Esophagus squamous epithelium (tissue), 5 donors: ENCODE measurements at regions not wholly inside any gene's neighbourhood (a gene's known extent, or its start where the extent isn't known, plus 50 kb on each side); places are given as distances from the start of the nearest gene placed in this dataset.
A peak's percentile ranks its signal among the peaks of the same experiment; 100 is the strongest.

Experiments
- DNase-seq: peaks from one replicate; lab custom pipeline; 2025; lab: John Stamatoyannopoulos, UW
- H3K27ac ChIP-seq, 4 donors: fragments of 200-600 bp; sonication (generic); one replicate each; pipeline ENCODE4 v1.5.1; 2016 to 2019; ENCODE audit warnings: mild to moderate bottlenecking in 1 of 4
- H3K27me3 ChIP-seq, 4 donors: fragments of 200-600 bp; sonication (generic); 1 replicate in 3 of 4; 2 replicates in 1 of 4; pipeline versions ENCODE4 v1.5.1 to v1.6.0; 2017 to 2021; ENCODE audit warnings: antibody characterized with exemption in 1 of 4
- H3K36me3 ChIP-seq, 3 donors: fragments of 200-600 bp; sonication (generic); one replicate each; pipeline ENCODE4 v1.5.1; 2016 to 2019
- H3K4me1 ChIP-seq, 3 donors: fragments of 200-600 bp; sonication (generic); one replicate each; pipeline ENCODE4 v1.5.1; 2017 to 2019
- H3K4me3 ChIP-seq, 4 donors: fragments of 200-600 bp; sonication (generic); 1 replicate in 3 of 4; 2 replicates in 1 of 4; pipeline ENCODE4 v1.5.1; 2016 to 2019; ENCODE audit warnings: mild to moderate bottlenecking in 2 of 4, moderate library complexity in 1 of 4
- H3K9me3 ChIP-seq, 3 donors: fragments of 200-600 bp; sonication (generic); one replicate each; pipeline ENCODE4 v1.5.1; 2016 to 2019
- CTCF ChIP-seq, 6 experiments: fragments of 450-650 bp in 4 of 6; fragments of 200-600 bp in 2 of 6; sonication (generic) in 2 of 6; IDR thresholded peaks; one replicate each; pipeline ENCODE4 v1.5.1; 2016 to 2019; ENCODE audit warnings: antibody characterized with exemption in 6 of 6, mild to moderate bottlenecking in 4 of 6, moderate library complexity in 4 of 6
- POLR2A ChIP-seq, 4 donors: fragments of 450-650 bp; IDR thresholded peaks; one replicate each; pipeline ENCODE4 v1.6.1; 2017; ENCODE audit warnings: antibody characterized with exemption in 4 of 4, mild to moderate bottlenecking in 4 of 4, moderate library complexity in 3 of 4
- WGBS, 2 donors: methylation state at CpG; one replicate each; pipeline ENCODE4 v1.1.5; 2018; 5-methylcytosine and 5-hydroxymethylcytosine counted together
- intact Hi-C: fragments of 100-400 bp; cut with DNase I; formaldehyde crosslinking; loops from one replicate; pipeline ENCODE4 v1.15.0; 2022
- donor health status: DM: yes; HTN: yes; CAD: no.

- DNase-seq = no peak
Measured at GRCh38 chr6:166739117-166739975, 112.3 kb upstream of the RPS6KA2 start.

GRCh38 chr6:166738386-166739116, 111.5 kb upstream of the RPS6KA2 start:
- no peak for DNase-seq
- WGBS, 2 donors = 66 to 70% methylated on average over 5 to 7 of the region's 7 CpGs
- intact Hi-C loops = no loop called here

More at GRCh38 chr6:166739117-166739975, 112.3 kb upstream of the RPS6KA2 start:
- TF ChIP-seq CTCF (IDR thresholded peaks at IDR 0.05) = no peak
- no peak for TF ChIP-seq POLR2A (IDR thresholded peaks at IDR 0.05)
- H3K36me3 ChIP-seq = no peaks in the 10 kb centered on the region
- WGBS, 2 donors = 50 to 72% methylated on average over 9 to 12 of the region's 18 CpGs
- no peak overlapping the region for H3K27ac ChIP-seq
- no peaks in the 10 kb centered on the region for H3K9me3 ChIP-seq
- no peaks in the 10 kb centered on the region for H3K27me3 ChIP-seq
- intact Hi-C loops = no loop called here
- H3K4me1 ChIP-seq = peaks cover 0 to 8% (median 0%) of the 10 kb centered on the region in 3 donors
- peak overlapping the region in 1 of 4 donors; percentile 21 for H3K4me3 ChIP-seq

GRCh38 chr6:166737261-166737660, 110.2 kb upstream of the RPS6KA2 start:
- Histone ChIP-seq H3K4me3 (no peak overlapping the region), H3K4me1 (peaks cover 0 to 8% (median 0%) of the 10 kb centered on the region in 3 donors), H3K9me3 (no peaks in the 10 kb centered on the region), H3K27ac (no peak overlapping the region), H3K27me3 (no peaks in the 10 kb centered on the region), H3K36me3 (no peaks in the 10 kb centered on the region)
- TF ChIP-seq POLR2A (IDR thresholded peaks at IDR 0.05) (no peak), CTCF (IDR thresholded peaks at IDR 0.05) (no peak)
- intact Hi-C loops = no loop called here
- 65 to 72% methylated on average over 7 of the region's 7 CpGs for WGBS, 2 donors
- DNase-seq = no peak

More at GRCh38 chr6:166738386-166739116, 111.5 kb upstream of the RPS6KA2 start:
- Histone ChIP-seq H3K36me3 (no peaks in the 10 kb centered on the region), H3K9me3 (no peaks in the 10 kb centered on the region), H3K27ac (no peak overlapping the region), H3K4me1 (peaks cover 0 to 8% (median 0%) of the 10 kb centered on the region in 3 donors), H3K27me3 (no peaks in the 10 kb centered on the region), H3K4me3 (no peak overlapping the region)
- TF ChIP-seq POLR2A (IDR thresholded peaks at IDR 0.05) (no peak), CTCF (IDR thresholded peaks at IDR 0.05) (no peak)

GRCh38 chr6:166736634-166737033, 109.6 kb upstream of the RPS6KA2 start:
- H3K9me3 ChIP-seq = no peaks in the 10 kb centered on the region
- no peaks in the 10 kb centered on the region for H3K36me3 ChIP-seq
- intact Hi-C loops = no loop called here
- TF ChIP-seq CTCF (IDR thresholded peaks at IDR 0.05) (no peak), POLR2A (IDR thresholded peaks at IDR 0.05) (no peak)
- DNase-seq = no peak
- H3K27ac ChIP-seq = no peak overlapping the region
- H3K4me3 ChIP-seq = no peak overlapping the region
- H3K4me1 ChIP-seq = peaks cover 0 to 8% (median 0%) of the 10 kb centered on the region in 3 donors
- WGBS, 2 donors = 20 to 25% methylated on average over 4 to 6 of the region's 6 CpGs
- no peaks in the 10 kb centered on the region for H3K27me3 ChIP-seq

- 60 to 70% methylated on average over 4 of the region's 4 CpGs for WGBS, 2 donors
- no peaks in the 10 kb centered on the region for H3K9me3 ChIP-seq
- H3K36me3 ChIP-seq = no peaks in the 10 kb centered on the region
- intact Hi-C loops = no loop called here
- no peak overlapping the region for H3K27ac ChIP-seq
- no peak for TF ChIP-seq CTCF (IDR thresholded peaks at IDR 0.05)
- TF ChIP-seq POLR2A (IDR thresholded peaks at IDR 0.05) = no peak
- no peak overlapping the region for H3K4me3 ChIP-seq
- H3K4me1 ChIP-seq = no peaks in the 10 kb centered on the region
- no peaks in the 10 kb centered on the region for H3K27me3 ChIP-seq
- no peak for DNase-seq
Measured at GRCh38 chr6:166733900-166734299, 106.8 kb upstream of the RPS6KA2 start.
